ENCODE measurements at regions not wholly inside any gene's neighbourhood (a gene's known extent, or its start where the extent isn't known, plus 50 kb on each side); places are given as distances from the start of the nearest gene placed in this dataset.

DNA sequence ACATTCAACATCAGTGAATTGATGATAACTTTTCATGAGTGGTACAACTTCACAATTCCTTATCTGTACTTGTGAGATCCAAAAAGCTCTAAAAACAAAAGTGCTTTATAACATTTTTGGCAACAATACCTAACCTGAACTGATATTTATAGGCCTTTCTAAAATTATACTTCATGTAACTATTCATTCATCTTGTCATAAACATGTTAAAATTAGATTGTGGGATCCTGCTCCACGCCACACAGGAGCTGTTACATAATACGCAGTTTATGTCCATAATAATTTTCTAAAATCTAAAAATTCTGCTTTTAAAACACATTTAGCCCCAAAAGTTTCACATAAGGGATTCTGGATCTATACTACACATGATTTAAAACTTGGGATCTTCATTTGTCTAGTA is 908.5 kb upstream of the CHAC2 start:
- TF ChIP-seq, protein P1, sequence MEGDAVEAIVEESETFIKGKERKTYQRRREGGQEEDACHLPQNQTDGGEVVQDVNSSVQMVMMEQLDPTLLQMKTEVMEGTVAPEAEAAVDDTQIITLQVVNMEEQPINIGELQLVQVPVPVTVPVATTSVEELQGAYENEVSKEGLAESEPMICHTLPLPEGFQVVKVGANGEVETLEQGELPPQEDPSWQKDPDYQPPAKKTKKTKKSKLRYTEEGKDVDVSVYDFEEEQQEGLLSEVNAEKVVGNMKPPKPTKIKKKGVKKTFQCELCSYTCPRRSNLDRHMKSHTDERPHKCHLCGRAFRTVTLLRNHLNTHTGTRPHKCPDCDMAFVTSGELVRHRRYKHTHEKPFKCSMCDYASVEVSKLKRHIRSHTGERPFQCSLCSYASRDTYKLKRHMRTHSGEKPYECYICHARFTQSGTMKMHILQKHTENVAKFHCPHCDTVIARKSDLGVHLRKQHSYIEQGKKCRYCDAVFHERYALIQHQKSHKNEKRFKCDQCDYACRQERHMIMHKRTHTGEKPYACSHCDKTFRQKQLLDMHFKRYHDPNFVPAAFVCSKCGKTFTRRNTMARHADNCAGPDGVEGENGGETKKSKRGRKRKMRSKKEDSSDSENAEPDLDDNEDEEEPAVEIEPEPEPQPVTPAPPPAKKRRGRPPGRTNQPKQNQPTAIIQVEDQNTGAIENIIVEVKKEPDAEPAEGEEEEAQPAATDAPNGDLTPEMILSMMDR (IDR thresholded peaks at IDR 0.05; ENCODE audit: low read length, missing control alignments) = no peak

DNA sequence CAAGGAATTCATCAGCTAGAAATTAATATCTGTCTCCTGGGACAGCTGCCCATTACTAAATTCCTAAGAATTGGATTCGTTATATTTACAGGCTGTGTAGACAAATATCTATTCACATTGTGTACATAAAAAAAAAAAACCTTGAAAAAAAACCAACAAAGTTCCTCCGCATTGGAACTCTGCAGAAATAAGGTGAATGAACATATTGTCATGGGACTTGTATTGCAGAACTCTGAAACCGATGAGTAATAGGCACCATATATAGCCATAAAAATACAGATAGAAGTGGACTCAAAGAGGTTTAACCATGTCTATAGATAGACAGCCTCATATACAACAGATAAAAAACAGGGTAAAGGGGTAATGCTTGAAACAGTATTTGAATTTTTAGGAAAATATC is 909.9 kb upstream of the CHAC2 start:
- H3K4me3 ChIP-seq (replicated peaks; ENCODE audit: low read depth, low read length) = no peak overlapping the region
- TF ChIP-seq, protein P1 (IDR thresholded peaks at IDR 0.05; ENCODE audit: low read length, missing control alignments) = no peak
- DNase-seq (ENCODE audit: low read depth) = no peak

More for the DNA sequence above, 908.5 kb upstream of the CHAC2 start:
- DNase-seq (ENCODE audit: low read depth) = no peak
- no peak overlapping the region for H3K4me3 ChIP-seq (replicated peaks; ENCODE audit: low read depth, low read length)

DNA sequence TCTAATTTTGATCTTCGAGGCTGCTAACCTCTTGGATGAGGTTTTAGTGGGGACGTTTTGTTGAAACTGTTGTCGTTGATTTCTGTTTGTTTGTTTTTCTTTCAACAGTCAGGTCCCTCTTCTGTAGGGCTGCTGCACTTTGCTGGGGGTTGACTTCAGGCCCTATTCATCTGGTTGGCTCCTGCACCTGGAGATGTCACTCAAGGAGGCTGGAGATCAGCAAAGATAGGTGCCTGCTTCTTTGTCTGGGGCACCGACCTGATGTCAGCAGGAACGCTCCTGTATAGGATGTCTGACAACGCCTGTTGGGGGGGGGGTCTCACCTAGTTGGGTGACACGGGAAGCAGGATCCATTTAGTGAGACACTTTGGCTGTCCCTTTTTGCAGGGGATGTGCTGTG is 915.6 kb upstream of the CHAC2 start:
- H3K4me3 ChIP-seq (replicated peaks; ENCODE audit: low read depth, low read length) = no peak overlapping the region
- TF ChIP-seq, protein P1 (IDR thresholded peaks at IDR 0.05; ENCODE audit: low read length, missing control alignments) = no peak
- DNase-seq (ENCODE audit: low read depth) = no peak

DNA sequence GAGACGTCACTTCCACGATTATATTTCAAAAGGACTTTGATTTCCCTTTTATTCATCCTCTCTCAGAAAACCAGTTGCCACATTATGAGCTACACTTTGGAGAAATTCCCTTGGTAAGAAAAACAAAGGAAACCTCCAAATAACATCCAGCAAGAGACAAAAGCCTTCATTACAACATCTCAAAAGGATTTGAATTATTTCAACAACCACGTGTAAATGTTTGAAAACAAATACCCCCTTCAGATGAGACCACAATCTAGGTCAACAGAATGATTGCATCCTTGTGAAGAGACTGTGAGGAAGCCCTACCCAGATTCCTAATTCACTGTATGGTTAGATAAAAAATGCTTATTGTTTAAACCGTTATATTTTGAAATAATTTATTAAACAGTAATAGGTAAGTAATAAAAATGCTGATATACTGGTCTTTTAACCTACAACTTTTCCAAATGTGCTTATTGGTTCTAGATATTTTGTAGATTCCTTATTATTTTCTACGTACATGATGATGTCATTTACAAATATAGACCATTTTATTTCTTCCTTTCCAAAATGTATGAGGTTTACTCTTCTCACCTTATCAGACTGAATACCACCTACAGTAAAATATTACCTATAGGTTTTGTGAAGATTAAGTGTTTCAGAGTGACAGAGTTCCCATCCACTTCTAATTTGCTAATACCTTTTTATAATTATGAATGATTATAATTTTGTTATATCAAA is 922.7 kb upstream of the CHAC2 start:
- TF ChIP-seq, protein P1 (IDR thresholded peaks at IDR 0.05; ENCODE audit: low read length, missing control alignments) = no peak
- no peak overlapping the region for H3K4me3 ChIP-seq (replicated peaks; ENCODE audit: low read depth, low read length)
- peak; percentile 21 for DNase-seq (ENCODE audit: low read depth)

DNA sequence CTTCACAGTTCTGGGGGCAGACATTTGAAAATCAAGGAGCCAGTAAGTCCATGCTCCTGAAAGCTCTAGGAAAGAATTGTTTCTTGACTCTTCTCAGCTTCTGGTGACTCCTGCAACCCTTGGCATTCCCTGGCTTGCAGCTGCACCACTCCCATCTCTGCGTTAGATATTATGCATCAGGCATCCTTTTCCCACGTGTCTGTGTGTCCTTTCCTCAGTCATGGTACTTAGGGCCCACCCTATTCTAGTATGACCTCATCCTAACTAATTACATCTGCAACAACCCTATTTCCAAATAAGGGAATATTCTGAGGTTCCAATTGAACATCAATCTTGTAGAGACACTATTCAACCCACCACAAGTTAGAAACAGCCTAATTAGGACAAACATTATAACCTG is 931.7 kb upstream of the CHAC2 start:
- H3K4me3 ChIP-seq (replicated peaks; ENCODE audit: low read depth, low read length) = no peak overlapping the region
- TF ChIP-seq, protein P1 (IDR thresholded peaks at IDR 0.05; ENCODE audit: low read length, missing control alignments) = no peak
- DNase-seq (ENCODE audit: low read depth) = no peak

DNA sequence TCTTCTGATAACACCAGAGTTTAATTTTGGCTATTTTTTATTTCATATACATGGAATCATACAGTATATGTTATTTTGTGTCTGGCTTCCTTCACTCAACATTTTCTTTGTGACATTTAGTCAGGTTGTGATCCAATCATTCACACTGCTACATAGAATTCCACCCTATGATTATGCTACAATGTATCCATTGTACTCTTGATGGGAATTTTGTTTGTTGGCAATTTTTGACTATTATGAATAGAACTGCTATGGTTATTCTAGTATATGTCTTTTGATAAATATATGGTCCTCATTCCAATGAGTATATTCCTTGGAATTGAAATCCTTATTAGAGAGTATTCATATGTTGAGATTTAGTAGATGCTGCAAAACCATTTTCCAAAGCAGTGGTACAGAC is 936.4 kb upstream of the CHAC2 start:
- TF ChIP-seq, protein P1 (IDR thresholded peaks at IDR 0.05; ENCODE audit: low read length, missing control alignments) = no peak
- DNase-seq (ENCODE audit: low read depth) = no peak
- H3K4me3 ChIP-seq (replicated peaks; ENCODE audit: low read depth, low read length) = no peak overlapping the region

DNA sequence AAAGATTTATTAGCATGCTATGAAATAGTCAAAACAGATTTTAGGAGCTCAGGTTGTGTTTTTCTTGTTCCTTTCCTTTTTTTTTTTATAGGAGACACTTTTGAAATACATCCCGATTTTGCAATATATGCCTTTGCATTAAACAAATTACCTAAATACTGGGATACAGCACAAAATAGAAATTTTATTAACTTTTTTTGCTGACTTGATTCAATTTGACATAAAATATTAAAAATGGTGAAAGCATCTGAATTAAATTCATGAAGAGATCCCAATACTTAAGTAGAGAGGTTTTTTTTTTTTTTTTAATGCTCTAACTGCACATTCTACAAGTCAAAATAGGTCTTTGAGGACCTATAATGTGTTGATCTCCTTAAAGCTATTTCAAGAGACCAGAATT is 939.5 kb upstream of the CHAC2 start:
- TF ChIP-seq, protein P1 (IDR thresholded peaks at IDR 0.05; ENCODE audit: low read length, missing control alignments) = no peak
- H3K4me3 ChIP-seq (replicated peaks; ENCODE audit: low read depth, low read length) = no peak overlapping the region
- DNase-seq (ENCODE audit: low read depth) = no peak
